HG03159 (cell line): ENCODE measurements at regions not wholly inside any gene's neighbourhood (a gene's known extent, or its start where the extent isn't known, plus 50 kb on each side); places are given as distances from the start of the nearest gene placed in this dataset.
"Not testable (repeated sequence)": the region's sequence is repeated elsewhere in the genome, so short reads cannot be mapped to it uniquely, and the experiment has no call there.

Experiments
- ATAC-seq: cut with Tn5 transposase; IDR thresholded peaks from one replicate; pipeline ENCODE4 v1.9.1; 2021; ENCODE audit warnings: mild to moderate bottlenecking, moderate library complexity; ENCODE audit not compliant: unreplicated experiment

- no peak for ATAC-seq
Observed at GRCh38 chr5:96528826-96529474, 95.9 kb upstream of the PCSK1 start.

DNA sequence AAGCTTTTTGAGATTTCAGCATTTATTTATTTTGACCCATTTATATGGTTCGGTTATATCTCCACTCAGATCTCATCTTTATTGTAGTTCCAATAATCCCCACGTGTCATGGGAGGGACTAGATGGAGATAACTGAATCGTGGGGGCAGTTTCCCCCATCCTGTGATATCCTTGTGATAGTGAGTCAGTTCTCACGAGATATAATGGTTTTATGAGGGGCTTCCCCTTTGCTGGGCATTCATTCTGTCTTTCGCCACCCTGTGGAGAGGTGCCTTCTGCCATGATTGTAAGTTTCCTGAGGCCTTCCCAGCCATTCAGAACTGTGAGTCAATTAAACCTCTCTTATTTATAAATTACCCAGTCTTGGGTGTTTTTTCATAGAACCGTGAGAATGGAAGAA is 96.5 kb upstream of the PCSK1 start:
- no peak for ATAC-seq

DNA sequence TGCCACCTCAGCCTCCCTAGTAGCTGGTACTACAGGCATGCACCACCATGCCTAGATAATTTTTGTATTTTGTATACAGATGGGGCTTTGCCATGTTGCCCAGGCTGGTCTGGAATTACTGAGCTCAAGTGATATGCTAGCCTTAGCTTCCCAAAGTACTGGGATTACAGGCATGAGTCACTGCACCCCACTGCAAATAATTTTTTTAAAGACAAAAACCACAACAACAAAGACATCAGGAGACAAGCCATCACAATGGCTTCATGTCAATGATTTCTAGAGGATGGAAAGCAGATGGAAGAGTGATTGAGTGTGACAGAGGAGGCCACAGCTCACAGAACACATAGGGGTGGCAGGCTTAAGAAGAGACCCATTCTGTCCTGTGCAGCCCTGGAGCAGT is 97.9 kb upstream of the PCSK1 start:
- no peak for ATAC-seq

- no peak for ATAC-seq
Observed at GRCh38 chr5:96533371-96533770, 100.3 kb upstream of the PCSK1 start.

DNA sequence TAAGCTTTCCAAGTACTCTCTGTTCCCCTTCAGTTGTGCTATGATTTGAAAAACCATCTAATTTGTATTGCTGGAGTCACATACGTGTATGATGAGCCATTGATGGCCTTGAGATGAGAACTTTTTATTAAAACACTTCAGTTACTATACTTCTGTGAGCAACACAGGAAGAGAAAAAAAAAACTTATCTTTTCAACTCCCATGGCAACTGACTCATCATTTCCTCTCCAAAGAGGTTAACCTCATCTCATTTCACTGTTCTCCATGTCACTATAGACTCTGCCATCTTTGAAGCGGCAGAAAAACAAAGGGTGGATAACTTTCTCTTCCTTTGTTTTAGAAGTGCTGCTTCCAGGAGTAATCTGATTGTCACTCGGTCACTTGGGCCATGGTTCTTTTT is 104.3 kb upstream of the PCSK1 start:
- ATAC-seq = no peak

DNA sequence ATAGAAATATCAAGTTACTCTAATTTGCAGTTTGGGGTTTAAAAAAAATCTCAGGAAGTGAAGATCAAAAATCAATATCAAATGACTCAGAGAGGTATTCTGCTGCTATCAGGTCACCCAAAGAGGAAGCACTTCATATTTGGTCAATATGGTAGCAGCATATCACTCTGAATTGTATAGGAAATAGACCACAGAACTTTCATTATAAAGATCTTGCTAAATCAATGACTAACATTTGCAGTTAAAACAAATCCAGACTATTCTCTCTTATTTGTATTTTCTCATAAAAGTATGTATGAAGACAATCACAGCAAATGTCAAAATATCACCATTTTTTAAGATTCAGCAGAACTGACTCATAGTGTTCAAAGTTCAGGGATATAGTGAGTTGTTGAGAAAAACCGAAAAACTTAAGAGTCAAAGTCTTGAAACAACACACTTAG is 105.8 kb upstream of the PCSK1 start:
- no peak for ATAC-seq

- ATAC-seq = no peak
Observed at GRCh38 chr5:96546120-96546519, 113.1 kb upstream of the PCSK1 start.

- no peak for ATAC-seq
Observed at GRCh38 chr5:96547486-96547885, 114.4 kb upstream of the PCSK1 start.

DNA sequence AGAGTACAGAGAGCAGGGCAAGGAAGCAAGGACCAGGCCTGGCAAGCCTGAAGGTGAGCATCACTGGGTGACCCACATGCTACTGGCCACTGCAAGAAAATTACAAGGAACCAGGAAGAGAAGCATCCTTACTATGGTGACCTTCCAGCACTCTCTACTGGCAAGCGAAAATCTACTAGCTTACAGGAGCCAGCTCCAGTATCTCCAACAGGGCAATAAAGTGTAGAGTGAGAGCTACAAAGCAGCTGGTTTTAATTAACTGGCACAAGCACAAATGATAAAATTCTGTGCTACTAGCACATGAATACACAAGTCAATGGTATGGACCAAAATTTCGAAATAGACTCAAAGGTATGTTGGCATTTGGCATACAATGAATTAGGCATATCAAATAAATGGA is 113.3 kb upstream of the CAST start:
- no peak for ATAC-seq

- ATAC-seq = not testable (repeated sequence)
Observed at GRCh38 chr5:96560857-96561256, 101.3 kb upstream of the CAST start.

GRCh38 chr5:96562614-96563013 is 99.6 kb upstream of the CAST start:
- no peak for ATAC-seq

DNA sequence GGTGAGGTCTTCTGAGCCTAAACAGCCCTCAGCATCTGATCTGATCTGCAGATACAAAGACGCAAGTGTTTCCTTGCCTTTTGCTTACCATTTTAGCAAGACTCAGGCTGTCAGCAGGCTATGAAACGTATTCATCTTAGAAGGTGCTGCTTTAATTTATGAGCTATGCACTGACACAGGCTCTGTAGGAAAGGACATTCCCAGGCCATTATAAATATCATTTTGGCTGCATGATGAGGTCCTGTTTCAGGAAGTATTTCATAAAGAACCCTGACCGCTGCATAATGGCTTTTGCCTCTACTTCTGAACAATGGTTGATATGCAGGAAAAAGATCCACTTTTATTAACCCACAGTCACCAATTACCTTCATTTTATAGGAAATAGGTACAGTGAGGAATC is 98.4 kb upstream of the CAST start:
- ATAC-seq = no peak

DNA sequence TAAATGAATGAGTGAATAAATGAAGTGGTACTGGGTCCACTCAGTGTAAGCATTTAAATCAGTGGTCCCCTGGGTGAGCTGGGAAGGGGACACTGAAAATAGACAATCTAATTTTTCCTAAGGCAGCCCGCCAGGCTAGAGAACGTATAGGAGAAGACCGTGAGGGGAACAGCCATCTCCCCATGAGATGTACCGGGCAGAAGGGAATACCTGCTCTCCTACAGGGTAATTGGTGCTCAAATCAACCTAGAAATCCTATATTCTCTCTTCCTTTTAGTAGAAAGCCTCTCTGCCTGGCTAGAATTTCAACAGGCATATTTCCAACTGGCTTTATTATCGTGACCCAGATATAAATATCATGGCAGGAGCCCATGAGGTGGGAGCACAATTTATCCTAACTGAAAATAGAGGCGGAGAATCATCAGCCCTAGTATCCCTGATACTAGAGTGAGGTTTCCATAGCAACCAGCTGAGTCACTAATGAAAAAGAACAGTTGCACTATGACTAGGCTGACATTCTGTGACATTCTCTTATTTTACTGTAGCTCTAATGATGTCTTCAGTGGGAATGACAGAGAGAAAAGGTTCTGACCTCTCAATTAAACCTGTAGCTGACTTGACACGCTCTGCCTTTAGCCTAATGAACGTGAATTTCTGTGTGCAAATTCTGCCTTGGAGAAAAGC is 96.5 kb upstream of the CAST start:
- ATAC-seq = peak; percentile 70

DNA sequence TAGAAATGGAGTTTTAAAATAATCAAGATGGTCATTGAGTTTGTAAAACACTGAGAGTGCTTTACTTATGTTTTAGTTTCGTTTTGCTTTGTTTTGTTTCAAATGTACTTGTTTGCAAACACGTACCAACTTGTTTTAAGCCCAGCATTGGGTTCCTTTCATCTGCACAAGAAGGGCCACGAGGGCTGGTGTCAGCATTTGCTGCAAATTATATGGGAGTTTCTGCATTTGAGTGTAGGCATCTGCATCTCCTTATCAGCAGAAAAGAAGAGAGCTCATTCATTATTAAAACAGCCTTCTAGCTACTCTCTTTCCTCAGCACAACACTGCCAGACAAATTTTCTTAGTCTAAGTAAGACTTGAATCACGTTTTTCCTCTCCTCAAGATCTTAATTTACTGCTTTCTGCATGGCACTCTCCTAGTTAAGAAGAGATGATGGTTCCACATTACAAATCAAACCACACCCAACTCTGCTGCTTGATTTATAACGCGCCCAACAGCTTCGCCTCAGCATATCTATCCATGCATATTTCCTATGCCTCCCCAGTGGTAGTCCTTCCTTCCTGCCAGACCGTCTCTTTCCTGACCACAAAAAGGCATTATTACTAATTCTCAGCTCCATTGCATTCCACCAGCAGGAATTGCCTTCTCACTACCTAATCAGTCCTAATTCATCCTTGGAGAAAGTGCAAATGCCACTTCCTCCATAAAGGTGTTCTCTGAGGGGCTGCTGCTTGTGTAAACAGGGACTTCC is 95.2 kb upstream of the CAST start:
- ATAC-seq = no peak

DNA sequence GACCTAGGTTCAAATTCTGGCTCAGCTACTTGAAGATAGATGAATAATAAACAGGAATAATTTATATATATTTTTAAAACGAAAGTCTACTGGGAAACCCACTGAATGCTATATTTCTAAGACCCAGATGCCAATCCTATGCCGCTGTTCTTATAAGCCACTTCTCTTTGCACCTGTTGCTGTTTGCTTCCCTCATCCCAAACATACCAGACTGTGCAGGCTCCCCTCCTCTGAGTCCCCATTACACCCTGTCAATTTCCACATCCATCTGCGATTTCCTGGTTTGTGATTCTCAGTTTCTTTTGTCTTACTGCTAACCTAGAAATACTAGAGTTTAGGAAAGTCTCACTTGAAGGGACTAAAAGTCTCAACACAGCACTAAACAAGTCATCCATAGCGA is 92.8 kb upstream of the CAST start:
- no peak for ATAC-seq

GRCh38 chr5:96569770-96570169 is 92.4 kb upstream of the CAST start:
- ATAC-seq = no peak

DNA sequence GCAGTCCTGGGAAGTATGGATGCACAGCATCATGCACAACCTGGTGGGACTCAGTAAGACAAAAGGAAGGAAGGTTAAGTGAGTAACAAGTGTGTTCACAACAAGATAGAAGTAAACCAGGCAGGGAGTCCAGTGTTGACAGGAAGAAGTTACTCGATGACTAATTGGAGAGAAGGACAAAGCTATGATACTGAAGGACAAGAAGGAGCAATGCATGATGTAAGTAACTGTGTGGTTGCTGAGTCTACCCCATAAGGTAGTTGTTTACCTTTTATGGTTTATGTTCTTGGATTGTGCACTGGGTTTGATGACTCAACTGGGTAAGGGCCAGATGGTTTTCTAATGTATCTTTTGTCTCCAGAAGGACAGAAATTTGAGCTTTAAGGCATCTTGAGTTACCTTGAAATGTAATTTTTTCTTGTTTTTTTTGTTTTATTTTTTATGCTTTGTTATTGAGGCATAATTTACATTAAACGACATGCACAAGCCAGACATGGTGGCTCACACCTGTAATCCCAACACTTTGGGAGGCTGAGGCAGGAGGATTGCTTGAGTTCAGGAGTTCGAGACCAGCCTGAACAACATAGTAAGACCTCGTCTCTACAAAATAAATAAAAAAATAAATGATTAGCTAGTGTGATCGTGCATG is 89.2 kb upstream of the CAST start:
- ATAC-seq = no peak

DNA sequence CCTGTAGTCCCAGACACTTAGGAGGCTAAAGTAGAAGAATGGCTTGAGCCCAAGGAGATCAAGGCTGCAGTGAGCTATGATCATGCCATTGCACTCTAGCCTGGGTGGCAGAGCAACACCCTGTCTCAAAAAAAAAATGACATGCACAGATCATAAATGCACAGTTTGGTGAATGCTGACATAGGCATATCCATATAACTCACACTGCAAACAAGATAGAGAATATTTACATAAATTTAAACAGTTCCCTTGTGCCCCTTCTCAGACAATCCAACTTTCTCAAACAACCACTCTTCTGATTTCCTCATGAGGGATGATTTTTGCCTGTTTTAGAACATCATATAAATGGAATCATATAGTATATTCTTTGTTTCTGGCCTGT is 88.7 kb upstream of the CAST start:
- no peak for ATAC-seq

GRCh38 chr5:96576876-96577275 is 85.3 kb upstream of the CAST start:
- no peak for ATAC-seq

DNA sequence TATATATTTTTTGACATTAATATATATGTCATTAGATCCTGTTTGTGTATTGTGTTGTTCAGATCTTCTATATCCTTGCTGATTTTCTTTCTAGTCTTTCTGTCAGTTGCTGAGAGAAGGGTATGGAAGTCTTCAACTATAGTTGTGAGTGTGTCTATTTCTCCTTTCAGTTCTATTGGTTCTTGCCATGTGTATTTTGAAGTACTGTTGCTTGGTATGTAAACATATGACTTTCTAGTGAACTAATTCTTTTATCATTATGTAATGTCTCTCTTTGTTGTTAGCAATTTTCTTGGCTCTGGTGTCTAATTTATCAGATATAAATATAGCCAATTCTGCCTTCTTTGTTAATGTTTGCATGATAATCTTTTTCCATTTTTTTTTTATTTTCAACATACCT is 84.3 kb upstream of the CAST start:
- no peak for ATAC-seq

DNA sequence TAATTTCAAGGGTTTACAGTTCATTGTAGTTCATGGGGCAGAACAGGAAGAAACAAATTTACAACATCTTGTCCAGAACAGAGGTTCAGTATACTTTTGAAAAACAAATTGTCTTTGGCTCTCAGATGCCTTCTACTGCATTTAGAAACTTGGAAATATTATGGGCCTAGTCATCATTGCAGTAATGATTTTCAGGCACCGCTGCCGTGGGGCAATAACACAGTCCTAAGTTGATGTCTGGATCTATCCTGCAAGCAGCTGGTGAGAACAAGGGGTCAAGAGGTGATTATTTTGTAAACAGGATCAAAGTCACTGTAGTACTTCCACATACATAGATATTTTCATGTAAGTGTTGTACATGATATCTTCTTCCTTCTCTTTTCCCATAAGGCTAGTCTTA is 82.5 kb upstream of the CAST start:
- ATAC-seq = no peak

DNA sequence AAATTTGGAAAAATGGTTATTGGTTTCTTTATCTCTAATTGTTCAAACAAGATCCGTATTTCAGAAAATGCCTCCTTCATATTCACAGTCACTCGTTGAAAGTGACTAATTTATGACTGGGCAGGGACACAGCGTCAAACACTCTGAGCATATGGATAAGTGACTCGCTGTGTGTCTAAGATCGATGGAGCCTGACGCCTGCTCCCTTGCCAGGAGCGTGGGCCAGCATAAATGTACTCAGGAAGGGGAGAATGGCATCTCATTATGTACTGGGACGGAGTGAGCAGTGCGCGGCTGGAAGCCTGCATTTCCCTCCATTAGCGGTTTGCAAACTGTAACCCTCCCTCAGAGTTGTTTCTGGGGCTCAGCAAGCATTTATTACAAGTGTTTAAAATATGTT is 79.8 kb upstream of the CAST start:
- no peak for ATAC-seq
